ENCODE measurements at regions not wholly inside any gene's neighbourhood (a gene's known extent, or its start where the extent isn't known, plus 50 kb on each side); places are given as distances from the start of the nearest gene placed in this dataset.

- H3K36me3 Mint-ChIP-seq, result no peaks in the 10 kb centered on the region
- peaks cover 18% of the 10 kb centered on the region for H3K27me3 Mint-ChIP-seq (ENCODE audit: low read depth)
- no peak overlapping the region for H3K4me3 Mint-ChIP-seq
- peaks cover 9% of the 10 kb centered on the region for H3K4me1 Mint-ChIP-seq
- no peaks in the 10 kb centered on the region for H3K9me3 Mint-ChIP-seq
- DNase-seq (ENCODE audit: low spot score in 2 of 2, unreplicated experiment in 2 of 2), result no peak
- TF ChIP-seq CTCF (IDR thresholded peaks at IDR 0.05; ENCODE audit: unreplicated experiment), result no peak
- no peak overlapping the region for H3K27ac Mint-ChIP-seq
These were observed 143.2 kb upstream of the TWIST2 start for GRCh38 chr2:238704471-238705225.

DNA sequence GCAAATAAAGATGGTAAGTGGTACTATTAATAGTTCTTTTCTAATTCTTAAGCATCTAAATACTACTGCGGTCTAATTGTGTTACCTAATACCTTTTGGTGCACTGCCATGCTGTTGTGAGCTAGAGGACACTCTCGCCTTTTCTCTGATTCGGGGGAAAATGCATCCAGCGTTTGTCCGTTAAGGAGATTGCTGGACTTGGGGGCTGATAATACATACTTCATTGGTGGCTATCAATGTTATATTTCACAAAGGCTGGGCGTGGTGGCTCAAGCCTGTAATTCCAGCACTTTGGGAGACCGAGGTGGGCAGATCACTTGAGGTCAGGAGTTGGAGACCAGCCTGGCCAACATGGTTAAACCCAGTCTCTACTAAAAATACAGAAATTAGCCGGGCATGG, 141.7 kb upstream of the TWIST2 start:
- H3K27ac Mint-ChIP-seq, result no peak overlapping the region
- H3K27me3 Mint-ChIP-seq (ENCODE audit: low read depth), result peaks cover 22% of the 10 kb centered on the region
- peaks cover 6% of the 10 kb centered on the region for H3K4me1 Mint-ChIP-seq
- no peak for DNase-seq (ENCODE audit: low spot score in 2 of 2, unreplicated experiment in 2 of 2)
- no peak overlapping the region for H3K4me3 Mint-ChIP-seq
- H3K9me3 Mint-ChIP-seq, result no peaks in the 10 kb centered on the region
- H3K36me3 Mint-ChIP-seq, result no peaks in the 10 kb centered on the region
- no peak for TF ChIP-seq CTCF (IDR thresholded peaks at IDR 0.05; ENCODE audit: unreplicated experiment)

GRCh38 chr2:238706673-238707072, 141.2 kb upstream of the TWIST2 start:
- H3K9me3 Mint-ChIP-seq, result no peaks in the 10 kb centered on the region
- peak; percentile 72 for TF ChIP-seq CTCF (IDR thresholded peaks at IDR 0.05; ENCODE audit: unreplicated experiment)
- H3K4me3 Mint-ChIP-seq, result no peak overlapping the region
- peaks cover 25% of the 10 kb centered on the region for H3K27me3 Mint-ChIP-seq (ENCODE audit: low read depth)
- no peak for DNase-seq (ENCODE audit: low spot score in 2 of 2, unreplicated experiment in 2 of 2)
- peaks cover 6% of the 10 kb centered on the region for H3K4me1 Mint-ChIP-seq
- no peak overlapping the region for H3K27ac Mint-ChIP-seq
- H3K36me3 Mint-ChIP-seq, result no peaks in the 10 kb centered on the region

DNA sequence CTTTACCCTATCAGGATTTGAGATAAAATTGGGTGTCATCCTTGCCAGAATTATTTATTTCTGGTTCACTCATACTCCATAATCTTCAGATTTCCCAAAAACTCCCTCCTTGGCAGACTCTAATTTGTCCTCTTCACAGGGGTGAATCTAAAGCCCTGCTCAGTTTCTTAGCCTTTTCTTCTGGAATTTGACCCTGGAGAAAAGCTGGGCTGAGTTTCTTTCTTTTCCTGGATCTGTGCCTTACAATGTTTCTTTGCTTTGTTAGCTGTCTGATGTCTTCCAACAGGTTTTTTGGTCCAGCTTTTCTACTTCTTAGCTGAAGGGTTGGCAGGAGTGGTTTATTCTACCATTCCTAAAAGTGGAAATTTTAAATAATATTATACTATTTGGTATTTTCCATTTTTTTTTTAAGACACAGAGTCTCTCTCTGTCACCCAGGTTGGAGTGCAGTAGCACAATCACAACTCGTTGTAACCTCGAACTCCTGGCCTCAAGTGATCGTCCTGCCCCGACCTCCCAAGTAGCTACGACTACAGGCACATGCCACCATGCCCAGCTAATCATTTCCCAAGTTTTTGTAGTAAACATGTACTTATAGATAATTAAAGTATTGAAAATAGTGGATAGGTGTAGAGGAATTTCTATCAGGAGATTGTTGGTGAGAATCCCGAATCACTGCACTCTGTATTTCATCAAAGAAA, 138.4 kb upstream of the TWIST2 start:
- TF ChIP-seq CTCF (IDR thresholded peaks at IDR 0.05; ENCODE audit: unreplicated experiment), result no peak
- no peaks in the 10 kb centered on the region for H3K9me3 Mint-ChIP-seq
- DNase-seq (ENCODE audit: low spot score in 2 of 2, unreplicated experiment in 2 of 2), result no peak
- H3K27ac Mint-ChIP-seq, result no peak overlapping the region
- no peaks in the 10 kb centered on the region for H3K36me3 Mint-ChIP-seq
- H3K4me1 Mint-ChIP-seq, result no peaks in the 10 kb centered on the region
- H3K4me3 Mint-ChIP-seq, result no peak overlapping the region
- peaks cover 32% of the 10 kb centered on the region for H3K27me3 Mint-ChIP-seq (ENCODE audit: low read depth)

GRCh38 chr2:238710032-238710735, 137.7 kb upstream of the TWIST2 start:
- H3K9me3 Mint-ChIP-seq, result no peaks in the 10 kb centered on the region
- no peak overlapping the region for H3K27ac Mint-ChIP-seq
- no peaks in the 10 kb centered on the region for H3K4me1 Mint-ChIP-seq
- H3K36me3 Mint-ChIP-seq, result no peaks in the 10 kb centered on the region
- DNase-seq (ENCODE audit: low spot score in 2 of 2, unreplicated experiment in 2 of 2), result no peak
- H3K27me3 Mint-ChIP-seq (ENCODE audit: low read depth), result peaks cover 26% of the 10 kb centered on the region
- no peak overlapping the region for H3K4me3 Mint-ChIP-seq
- no peak for TF ChIP-seq CTCF (IDR thresholded peaks at IDR 0.05; ENCODE audit: unreplicated experiment)
